PC-3 (cell line): ENCODE measurements at regions not wholly inside any gene's neighbourhood (a gene's known extent, or its start where the extent isn't known, plus 50 kb on each side); places are given as distances from the start of the nearest gene placed in this dataset.
"Not testable (repeated sequence)": the region's sequence is repeated elsewhere in the genome, so short reads cannot be mapped to it uniquely, and the experiment has no call there.

Experiments
- ATAC-seq: fragments of 200-7000 bp; cut with Tn5 transposase; 2 replicates; pipeline ENCODE4 v1.9.1; 2020; ENCODE audit warnings: mild to moderate bottlenecking, moderate library complexity
- BruUV-seq: library from RNA; stranded (reverse); fragments of 400-500 nt; replicated peaks from 2 replicates; lab custom pipeline; 2021; lab: Mats Ljungman, UMichigan
- CTCF ChIA-PET: fragments of 300-600 bp; sonication (Branson Sonifier 250); formaldehyde crosslinking; loops from one replicate; lab custom pipeline; 2022; ENCODE audit warnings: antibody characterized with exemption; lab: Charles Lee
- POLR2A ChIA-PET: fragments of 300-600 bp; sonication (Branson Sonifier 250); formaldehyde crosslinking; loops from one replicate; lab custom pipeline; 2022; ENCODE audit warnings: antibody characterized with exemption; ENCODE audit not compliant: unreplicated experiment; lab: Charles Lee
- DNase-seq: peaks from one replicate; pipeline ENCODE4 v3.0.0-alpha.2; 2015
- H2AFZ ChIP-seq: fragments of 300-600 bp; sonication (generic); 2 replicates; pipeline ENCODE4 v1.6.0; 2016; ENCODE audit warnings: antibody characterized with exemption, low read length
- H3F3A ChIP-seq: fragments of 300-600 bp; sonication (generic); one replicate; pipeline ENCODE4 v1.6.0; 2017; ENCODE audit warnings: antibody characterized with exemption, low read length, control low read depth, mild to moderate bottlenecking; ENCODE audit not compliant: unreplicated experiment
- H3K27ac ChIP-seq: fragments of 300-600 bp; sonication (generic); 2 replicates; pipeline ENCODE4 v1.5.1; 2016; ENCODE audit warnings: mild to moderate bottlenecking, low read length
- H3K27me3 ChIP-seq: fragments of 300-600 bp; sonication (generic); 2 replicates; pipeline ENCODE4 v1.6.1; 2016; ENCODE audit warnings: low read length, mixed read lengths
- H3K36me3 ChIP-seq: fragments of 300-600 bp; sonication (generic); 2 replicates; pipeline ENCODE4 v1.6.1; 2016; ENCODE audit warnings: low read depth, mixed run types, low read length, mixed read lengths
- H3K4me1 ChIP-seq: fragments of 300-600 bp; sonication (generic); 2 replicates; pipeline ENCODE4 v1.5.1; 2016; ENCODE audit warnings: low read length; ENCODE audit not compliant: insufficient read depth
- H3K4me2 ChIP-seq: fragments of 300-600 bp; sonication (generic); 2 replicates; pipeline ENCODE4 v1.6.0; 2016; ENCODE audit warnings: low read length
- H3K4me3 ChIP-seq: fragments of 300-600 bp; sonication (generic); 2 replicates; pipeline ENCODE4 v1.5.1; 2016; ENCODE audit warnings: mild to moderate bottlenecking, low read length, mixed read lengths
- H3K79me2 ChIP-seq: fragments of 300-600 bp; sonication (generic); 2 replicates; pipeline ENCODE4 v1.6.1; 2017; ENCODE audit warnings: low read length, mixed read lengths
- H3K9ac ChIP-seq: fragments of 300-600 bp; sonication (generic); 2 replicates; pipeline ENCODE4 v1.6.0; 2016; ENCODE audit warnings: mild to moderate bottlenecking, low read length
- H3K9me2 ChIP-seq: fragments of 300-600 bp; sonication (generic); replicated peaks from 2 replicates; pipeline ENCODE4 v1.6.1; 2016; ENCODE audit warnings: mixed run types, low read length, mixed read lengths
- H3K9me3 ChIP-seq: fragments of 300-600 bp; sonication (generic); 2 replicates; pipeline ENCODE4 v1.6.1; 2016; ENCODE audit warnings: low read length, mixed read lengths
- H4K20me1 ChIP-seq: fragments of 300-600 bp; sonication (generic); 2 replicates; pipeline ENCODE4 v1.6.1; 2016; ENCODE audit warnings: low read length, mixed read lengths
- CTCF ChIP-seq: fragments of 300-600 bp; sonication (generic); conservative IDR thresholded peaks from 2 replicates; pipeline ENCODE4 v1.5.1; 2017; ENCODE audit warnings: antibody characterized with exemption, low read depth, mild to moderate bottlenecking, low read length
- EZH2 ChIP-seq: fragments of 300-600 bp; sonication (generic); IDR thresholded peaks from one replicate; pipeline ENCODE4 v1.6.1; 2017; ENCODE audit warnings: antibody characterized with exemption, mild to moderate bottlenecking, low read length; ENCODE audit not compliant: unreplicated experiment
- EZH2phosphoT487 ChIP-seq: fragments of 300-600 bp; sonication (generic); IDR thresholded peaks from 2 replicates; pipeline ENCODE4 v1.6.1; 2018; ENCODE audit warnings: mild to moderate bottlenecking, antibody characterized with exemption, low read length, borderline replicate concordance
- intact Hi-C: fragments of 100-400 bp; cut with micrococcal nuclease; formaldehyde crosslinking; loops from 2 replicates; pipeline ENCODE4 v1.9.0; 2023

- no TSS peak for BruUV-seq
- no peak for TF ChIP-seq EZH2phosphoT487
- no peak for TF ChIP-seq EZH2
- TF ChIP-seq CTCF = no peak
- H3K9me3 ChIP-seq = no peaks in the 10 kb centered on the region
- no peak overlapping the region for H2AFZ ChIP-seq
- H3K4me3 ChIP-seq = no peak overlapping the region
- no peak overlapping the region for H3K9ac ChIP-seq
- ChIA-PET CTCF (no interaction called here), POLR2A (no interaction called here)
- H3K9me2 ChIP-seq = no peaks in the 10 kb centered on the region
- H3K27ac ChIP-seq = no peak overlapping the region
- no peak overlapping the region for H3K4me2 ChIP-seq
- no peak for DNase-seq
- H3K36me3 ChIP-seq = no peaks in the 10 kb centered on the region
- H3K4me1 ChIP-seq = no peaks in the 10 kb centered on the region
- no peaks in the 10 kb centered on the region for H3K79me2 ChIP-seq
- ATAC-seq = no peak
- intact Hi-C loops = no loop called here
- no peaks in the 10 kb centered on the region for H3F3A ChIP-seq
- no peaks in the 10 kb centered on the region for H4K20me1 ChIP-seq
- no peaks in the 10 kb centered on the region for H3K27me3 ChIP-seq
Measured at GRCh38 chr6:37088897-37089296, 81.1 kb upstream of the PIM1 start.

- intact Hi-C loops = no loop called here
- H4K20me1 ChIP-seq = no peaks in the 10 kb centered on the region
- no peak overlapping the region for H3K4me3 ChIP-seq
- no peaks in the 10 kb centered on the region for H3F3A ChIP-seq
- no peak for ATAC-seq
- no peak overlapping the region for H3K9ac ChIP-seq
- no peaks in the 10 kb centered on the region for H3K9me2 ChIP-seq
- CTCF ChIA-PET = no interaction called here
- DNase-seq = no peak
- H3K79me2 ChIP-seq = no peaks in the 10 kb centered on the region
- no peaks in the 10 kb centered on the region for H3K9me3 ChIP-seq
- no peak overlapping the region for H2AFZ ChIP-seq
- no peak overlapping the region for H3K27ac ChIP-seq
- no peaks in the 10 kb centered on the region for H3K27me3 ChIP-seq
- no peaks in the 10 kb centered on the region for H3K36me3 ChIP-seq
- H3K4me2 ChIP-seq = no peak overlapping the region
- TF ChIP-seq CTCF = no peak
- TF ChIP-seq EZH2 = no peak
- no peak for TF ChIP-seq EZH2phosphoT487
- POLR2A ChIA-PET = no interaction called here
- no TSS peak for BruUV-seq
- no peaks in the 10 kb centered on the region for H3K4me1 ChIP-seq
Measured at GRCh38 chr6:37089783-37090182, 80.2 kb upstream of the PIM1 start.

DNA sequence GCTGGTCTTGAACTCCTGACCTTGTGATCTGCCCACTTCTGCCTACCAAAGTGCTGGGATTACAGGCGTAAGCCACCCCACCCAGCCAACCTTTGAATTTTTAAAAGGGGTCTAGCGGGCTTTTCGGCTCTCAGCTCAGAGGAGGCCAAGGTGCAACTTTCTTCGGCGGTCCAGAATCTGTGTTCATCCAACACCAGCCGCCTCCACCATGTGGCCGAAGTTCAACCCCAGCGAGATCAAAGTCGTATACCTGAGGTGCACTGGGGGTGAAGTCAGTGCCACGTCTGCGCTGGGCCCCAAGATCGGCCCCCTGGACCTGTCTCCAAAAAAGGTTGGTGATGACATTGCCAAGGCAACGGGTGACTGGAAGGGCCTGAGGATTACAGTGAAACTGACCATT lies 78.8 kb upstream of the PIM1 start:
- CTCF ChIA-PET, H3K36me3 ChIP-seq, H3K27ac ChIP-seq, DNase-seq, H3K9ac ChIP-seq, H2AFZ ChIP-seq, H3F3A ChIP-seq, H3K9me2 ChIP-seq, H3K27me3 ChIP-seq, H3K79me2 ChIP-seq, H4K20me1 ChIP-seq, intact Hi-C loops, H3K4me1 ChIP-seq, H3K4me2 ChIP-seq, POLR2A ChIA-PET, ATAC-seq, BruUV-seq, H3K9me3 ChIP-seq, H3K4me3 ChIP-seq: not testable (repeated sequence)

DNA sequence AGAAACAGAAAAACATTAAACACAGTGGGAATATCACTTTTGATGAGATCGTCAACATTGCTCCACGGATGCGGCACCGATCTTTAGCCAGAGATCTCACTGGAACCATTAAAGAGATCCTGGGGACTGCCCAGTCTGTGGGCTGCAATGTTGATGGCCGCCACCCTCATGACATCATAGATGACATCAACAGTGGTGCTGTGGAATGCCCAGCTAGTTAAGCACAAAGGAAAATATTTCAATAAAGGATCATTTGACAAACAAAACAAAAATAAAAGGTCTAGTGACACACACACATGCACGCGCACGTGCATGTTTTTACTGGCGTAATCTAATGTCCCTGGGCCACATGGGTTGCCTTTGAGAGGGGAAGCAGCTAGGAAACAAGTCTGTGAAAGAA lies 78.4 kb upstream of the PIM1 start:
- DNase-seq, H4K20me1 ChIP-seq, BruUV-seq, H3K9ac ChIP-seq, H3K4me3 ChIP-seq, ATAC-seq, H3K4me2 ChIP-seq, H3K27ac ChIP-seq, H3K9me2 ChIP-seq, intact Hi-C loops, POLR2A ChIA-PET, H3K36me3 ChIP-seq, H2AFZ ChIP-seq, H3K9me3 ChIP-seq, H3K79me2 ChIP-seq, H3K27me3 ChIP-seq, H3F3A ChIP-seq, CTCF ChIA-PET, H3K4me1 ChIP-seq: not testable (repeated sequence)
